DMS 273 (cell line): ENCODE measurements at regions not wholly inside any gene's neighbourhood (a gene's known extent, or its start where the extent isn't known, plus 50 kb on each side); places are given as distances from the start of the nearest gene placed in this dataset.
"Not testable (repeated sequence)": the region's sequence is repeated elsewhere in the genome, so short reads cannot be mapped to it uniquely, and the experiment has no call there.

Source experiments
- DNase-seq: peaks from one replicate; lab custom pipeline; 2025; ENCODE audit not compliant: unreplicated experiment; lab: John Stamatoyannopoulos, UW

DNA sequence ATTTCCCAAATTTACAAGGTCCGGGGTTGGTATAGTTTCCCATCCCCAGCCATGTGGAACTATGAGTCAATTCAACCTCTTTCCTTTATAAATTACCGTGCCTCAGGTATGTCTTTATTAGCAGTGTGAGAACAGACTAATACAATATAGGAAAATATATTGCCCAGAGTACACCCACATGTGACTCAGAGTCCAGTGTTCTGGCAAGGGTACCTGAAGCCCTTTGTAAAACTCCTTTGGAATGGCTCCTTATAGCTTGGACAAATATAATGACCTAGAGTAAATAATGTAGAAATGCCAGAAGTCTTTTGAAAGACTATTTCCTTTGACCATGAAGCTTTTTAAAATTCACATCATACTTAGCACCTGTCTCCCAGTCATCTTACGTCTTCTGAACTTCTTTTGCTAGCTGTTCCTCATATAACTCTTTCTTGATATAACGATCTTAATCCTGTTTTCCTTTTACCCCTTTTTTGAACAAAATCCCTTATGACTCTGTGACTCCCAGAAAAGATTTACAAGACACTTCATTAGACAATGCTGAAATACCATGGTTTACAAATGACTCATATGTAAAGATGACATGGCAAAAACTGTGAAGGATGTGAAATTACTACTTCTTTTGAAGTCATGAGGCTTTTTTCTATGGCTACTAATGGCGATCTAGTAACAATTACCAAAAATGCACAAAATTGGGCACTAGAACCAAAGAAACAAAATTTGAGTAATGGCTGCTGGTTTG, 408.9 kb downstream of the NAP1L3 start:
- DNase-seq: no peak

DNA sequence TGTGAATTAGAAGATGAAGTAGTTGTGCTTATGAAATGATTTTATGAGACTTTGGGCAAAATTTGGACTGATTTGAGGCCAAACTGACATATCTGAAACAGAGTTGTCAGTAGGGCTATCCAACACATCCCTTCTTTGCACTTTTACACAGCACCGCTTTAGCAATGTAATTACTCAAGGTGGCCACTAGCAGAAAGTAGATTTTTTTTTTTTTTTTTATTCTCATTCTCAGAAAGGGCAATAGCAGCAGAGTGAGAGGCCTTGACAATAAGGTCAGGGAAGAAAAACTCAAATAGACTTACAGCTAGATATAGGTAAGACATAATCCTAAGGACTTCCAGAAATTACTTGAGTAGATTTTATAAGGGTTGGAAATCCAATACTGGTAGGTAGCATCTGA, 414.3 kb downstream of the NAP1L3 start:
- DNase-seq: peak; percentile 21

- DNase-seq: no peak
Observed at GRCh38 chrX:93242897-93243296, 430.5 kb downstream of the NAP1L3 start.

- DNase-seq: not testable (repeated sequence)
Observed at GRCh38 chrX:93235494-93236256, 437.7 kb downstream of the NAP1L3 start.

- DNase-seq: no peak
Observed at GRCh38 chrX:93229036-93229435, 444.3 kb downstream of the NAP1L3 start.
